Left ventricle myocardium inferior (tissue), 1 donor: ENCODE measurements at regions not wholly inside any gene's neighbourhood (a gene's known extent, or its start where the extent isn't known, plus 50 kb on each side); places are given as distances from the start of the nearest gene placed in this dataset.

ENCODE experiments used
- DNase-seq: peaks from one replicate; pipeline ENCODE4 v3.0.0-alpha.2; 2020
- H3K27ac ChIP-seq: fragments of 200-600 bp; replicated peaks from 2 replicates; pipeline ENCODE4 v1.8.0; 2021
- H3K27me3 ChIP-seq: fragments of 200-600 bp; 2 replicates; pipeline ENCODE4 v1.8.0; 2021; ENCODE audit warnings: low read depth
- H3K36me3 ChIP-seq: fragments of 200-600 bp; 2 replicates; pipeline ENCODE4 v1.8.0; 2021
- H3K4me1 ChIP-seq: fragments of 200-600 bp; 2 replicates; pipeline ENCODE4 v1.8.0; 2021
- H3K4me3 ChIP-seq: fragments of 200-600 bp; 2 replicates; pipeline ENCODE4 v1.8.0; 2021; ENCODE audit warnings: mild to moderate bottlenecking, moderate library complexity
- H3K9me3 ChIP-seq: fragments of 200-600 bp; replicated peaks from 2 replicates; pipeline ENCODE4 v1.8.0; 2021
- intact Hi-C: fragments of 100-400 bp; cut with micrococcal nuclease; formaldehyde crosslinking; loops from one replicate; pipeline ENCODE4 v1.11.0; 2022
- TF ChIP-seq, protein P1 (sequence below): fragments of 200-600 bp; IDR thresholded peaks from 2 replicates; pipeline ENCODE4 v1.8.0; 2021; ENCODE audit warnings: antibody characterized with exemption, mild to moderate bottlenecking, borderline replicate concordance
- donor health status: DM: no; HTN: yes; CAD: no; lungs with severe emphysema.

DNA sequence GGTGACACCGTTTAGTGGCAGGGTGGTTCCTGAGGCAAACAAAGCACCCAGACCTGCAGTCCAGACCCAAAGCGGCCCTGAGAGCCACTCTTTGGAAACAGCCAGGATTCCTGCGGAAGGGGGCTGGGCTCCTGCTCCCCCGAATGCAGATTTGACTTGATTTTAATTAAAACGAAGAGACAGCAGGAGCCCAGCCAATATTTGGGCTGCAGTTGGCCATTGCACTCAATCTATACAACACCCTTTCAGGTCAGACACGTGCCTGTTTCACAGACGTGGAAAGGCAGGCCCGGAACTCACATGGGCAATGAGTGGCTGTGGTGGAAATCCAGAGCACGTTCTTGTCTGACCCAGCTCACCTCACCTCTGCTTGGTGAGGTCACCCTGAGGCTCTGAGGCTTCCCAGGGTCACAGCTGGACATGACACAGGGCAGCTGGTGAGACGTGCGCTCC, 122.4 kb downstream of the NDUFA10 start:
- DNase-seq, result no peak
- no peaks in the 10 kb centered on the region for H3K36me3 ChIP-seq
- no peak overlapping the region for H3K4me3 ChIP-seq
- peaks cover 9% of the 10 kb centered on the region for H3K27me3 ChIP-seq
- no peaks in the 10 kb centered on the region for H3K4me1 ChIP-seq
- intact Hi-C loops, result no loop called here
- peaks cover 5% of the 10 kb centered on the region for H3K9me3 ChIP-seq
- TF ChIP-seq, protein P1, sequence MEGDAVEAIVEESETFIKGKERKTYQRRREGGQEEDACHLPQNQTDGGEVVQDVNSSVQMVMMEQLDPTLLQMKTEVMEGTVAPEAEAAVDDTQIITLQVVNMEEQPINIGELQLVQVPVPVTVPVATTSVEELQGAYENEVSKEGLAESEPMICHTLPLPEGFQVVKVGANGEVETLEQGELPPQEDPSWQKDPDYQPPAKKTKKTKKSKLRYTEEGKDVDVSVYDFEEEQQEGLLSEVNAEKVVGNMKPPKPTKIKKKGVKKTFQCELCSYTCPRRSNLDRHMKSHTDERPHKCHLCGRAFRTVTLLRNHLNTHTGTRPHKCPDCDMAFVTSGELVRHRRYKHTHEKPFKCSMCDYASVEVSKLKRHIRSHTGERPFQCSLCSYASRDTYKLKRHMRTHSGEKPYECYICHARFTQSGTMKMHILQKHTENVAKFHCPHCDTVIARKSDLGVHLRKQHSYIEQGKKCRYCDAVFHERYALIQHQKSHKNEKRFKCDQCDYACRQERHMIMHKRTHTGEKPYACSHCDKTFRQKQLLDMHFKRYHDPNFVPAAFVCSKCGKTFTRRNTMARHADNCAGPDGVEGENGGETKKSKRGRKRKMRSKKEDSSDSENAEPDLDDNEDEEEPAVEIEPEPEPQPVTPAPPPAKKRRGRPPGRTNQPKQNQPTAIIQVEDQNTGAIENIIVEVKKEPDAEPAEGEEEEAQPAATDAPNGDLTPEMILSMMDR, result no peak
- H3K27ac ChIP-seq, result no peak overlapping the region

DNA sequence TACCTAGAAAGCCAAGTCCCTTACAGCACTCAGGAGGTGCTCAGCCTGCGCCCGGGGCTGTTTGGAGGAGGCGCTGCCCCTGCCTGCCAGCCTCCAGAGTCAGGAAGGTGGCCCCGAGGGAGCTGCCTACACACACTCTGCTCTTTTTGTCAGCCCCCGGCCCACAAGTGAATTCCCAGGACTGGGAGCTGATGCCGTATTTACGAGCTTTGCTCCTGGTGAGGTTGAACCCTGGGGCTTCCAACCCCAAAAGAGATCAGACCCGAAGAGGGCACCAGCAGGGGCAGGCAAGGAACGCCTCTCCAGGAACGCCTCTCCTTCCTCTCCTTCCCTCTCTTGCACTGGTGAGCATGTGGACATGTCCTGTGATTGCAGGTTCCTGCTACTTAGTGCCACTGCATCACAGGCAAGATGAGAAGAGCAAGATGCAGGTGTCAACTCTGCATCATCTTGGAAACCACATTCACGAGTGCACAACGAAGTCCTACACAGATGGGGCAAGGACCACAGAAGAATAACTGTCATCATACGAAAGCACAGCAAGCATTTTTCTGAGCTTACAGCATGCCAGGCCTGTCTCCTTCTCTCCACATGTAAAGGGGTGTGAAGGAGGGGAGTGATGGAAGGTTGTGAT, 126.7 kb downstream of the NDUFA10 start:
- Histone ChIP-seq H3K4me3 (no peak overlapping the region), H3K27me3 (peaks cover 44% of the 10 kb centered on the region), H3K27ac (no peak overlapping the region), H3K4me1 (no peaks in the 10 kb centered on the region), H3K36me3 (no peaks in the 10 kb centered on the region), H3K9me3 (no peaks in the 10 kb centered on the region)
- TF ChIP-seq, protein P1, result no peak
- DNase-seq, result no peak
- intact Hi-C loops, result no loop called here

DNA sequence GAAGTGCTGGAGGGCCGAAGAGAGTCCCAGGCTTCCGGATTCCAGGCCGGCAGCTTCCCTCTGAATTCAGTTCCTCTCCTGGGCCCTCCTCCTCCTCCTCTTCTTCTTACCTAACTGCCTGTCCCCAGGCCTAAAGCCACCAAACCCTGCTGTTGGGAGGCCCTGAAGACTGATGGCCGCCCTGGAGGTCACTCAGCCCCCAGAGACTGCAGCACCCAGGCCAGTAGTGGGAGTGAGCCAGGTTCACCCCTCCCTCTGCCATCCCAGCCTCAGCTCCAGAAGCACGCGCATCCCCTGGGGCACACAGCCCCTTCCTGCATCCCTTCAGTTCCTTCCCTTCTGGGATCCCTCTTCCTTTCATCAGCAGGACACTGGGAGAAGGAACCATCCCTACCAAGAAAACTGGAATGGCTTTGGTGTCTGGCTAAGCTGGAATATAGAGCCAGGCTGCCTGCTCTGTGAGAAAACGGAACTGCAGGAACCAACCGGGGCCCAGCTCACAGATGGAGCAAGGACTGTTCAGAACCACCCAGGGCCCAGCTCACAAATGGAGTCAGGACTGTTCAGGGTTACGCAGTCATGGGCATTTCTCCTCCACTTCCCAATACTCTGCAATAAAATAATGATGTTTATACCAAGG, 127.4 kb downstream of the NDUFA10 start:
- no peaks in the 10 kb centered on the region for H3K36me3 ChIP-seq
- no peaks in the 10 kb centered on the region for H3K9me3 ChIP-seq
- no peak overlapping the region for H3K4me3 ChIP-seq
- no peak overlapping the region for H3K27ac ChIP-seq
- H3K27me3 ChIP-seq, result peaks cover 51% of the 10 kb centered on the region
- intact Hi-C loops, result no loop called here
- TF ChIP-seq, protein P1, result no peak
- DNase-seq, result no peak
- no peaks in the 10 kb centered on the region for H3K4me1 ChIP-seq

GRCh38 chr2:239896075-239896474, 129.1 kb downstream of the NDUFA10 start:
- H3K9me3 ChIP-seq, result no peaks in the 10 kb centered on the region
- H3K27ac ChIP-seq, result no peak overlapping the region
- TF ChIP-seq, protein P1, result no peak
- H3K36me3 ChIP-seq, result no peaks in the 10 kb centered on the region
- no peak for DNase-seq
- H3K27me3 ChIP-seq, result peaks cover 53% of the 10 kb centered on the region
- H3K4me1 ChIP-seq, result no peaks in the 10 kb centered on the region
- intact Hi-C loops, result no loop called here
- H3K4me3 ChIP-seq, result no peak overlapping the region

GRCh38 chr2:239895669-239896068, 129.5 kb downstream of the NDUFA10 start:
- no peaks in the 10 kb centered on the region for H3K9me3 ChIP-seq
- intact Hi-C loops, result no loop called here
- H3K4me1 ChIP-seq, result no peaks in the 10 kb centered on the region
- H3K27ac ChIP-seq, result no peak overlapping the region
- no peak overlapping the region for H3K4me3 ChIP-seq
- H3K36me3 ChIP-seq, result no peaks in the 10 kb centered on the region
- no peak for DNase-seq
- TF ChIP-seq, protein P1, result no peak
- H3K27me3 ChIP-seq, result peaks cover 53% of the 10 kb centered on the region
